GM18499 (cell line): ENCODE measurements at regions not wholly inside any gene's neighbourhood (a gene's known extent, or its start where the extent isn't known, plus 50 kb on each side); places are given as distances from the start of the nearest gene placed in this dataset.
"Not testable (repeated sequence)": the region's sequence is repeated elsewhere in the genome, so short reads cannot be mapped to it uniquely, and the experiment has no call there.

ENCODE experiments used
- ATAC-seq: cut with Tn5 transposase; IDR thresholded peaks from one replicate; pipeline ENCODE4 v1.9.1; 2021; ENCODE audit warnings: moderate number of reproducible peaks; ENCODE audit not compliant: insufficient read depth, unreplicated experiment

- ATAC-seq = not testable (repeated sequence)
Observed at GRCh38 chr1:243074224-243074623, 180.9 kb downstream of the CEP170 start.

GRCh38 chr1:243067056-243067455, 188.0 kb downstream of the CEP170 start:
- ATAC-seq = not testable (repeated sequence)

- ATAC-seq = not testable (repeated sequence)
Observed at GRCh38 chr1:243061965-243062364, 193.1 kb downstream of the CEP170 start.

GRCh38 chr1:243055510-243055909, 199.6 kb downstream of the CEP170 start:
- not testable (repeated sequence) for ATAC-seq

GRCh38 chr1:243055091-243055490, 200.0 kb downstream of the CEP170 start:
- not testable (repeated sequence) for ATAC-seq

GRCh38 chr1:243054681-243055080, 200.4 kb downstream of the CEP170 start:
- ATAC-seq = not testable (repeated sequence)

- not testable (repeated sequence) for ATAC-seq
Observed at GRCh38 chr1:243053048-243053447, 202.0 kb downstream of the CEP170 start.

- not testable (repeated sequence) for ATAC-seq
Observed at GRCh38 chr1:243050613-243051012, 204.5 kb downstream of the CEP170 start.

GRCh38 chr1:243049716-243050115, 205.4 kb downstream of the CEP170 start:
- not testable (repeated sequence) for ATAC-seq

GRCh38 chr1:243021365-243021764, 233.7 kb downstream of the CEP170 start:
- not testable (repeated sequence) for ATAC-seq

- ATAC-seq = not testable (repeated sequence)
Observed at GRCh38 chr1:243019030-243019635, 235.9 kb downstream of the CEP170 start.

- not testable (repeated sequence) for ATAC-seq
Observed at GRCh38 chr1:243010719-243011118, 244.4 kb downstream of the CEP170 start.

- not testable (repeated sequence) for ATAC-seq
Observed at GRCh38 chr1:243001003-243001402, 254.1 kb downstream of the CEP170 start.

- ATAC-seq = not testable (repeated sequence)
Observed at GRCh38 chr1:242992776-242993175, 262.3 kb downstream of the CEP170 start.

GRCh38 chr1:242985096-242985495, 270.0 kb downstream of the CEP170 start:
- not testable (repeated sequence) for ATAC-seq

GRCh38 chr1:242973341-242973740, 281.7 kb downstream of the CEP170 start:
- ATAC-seq = not testable (repeated sequence)

GRCh38 chr1:242966892-242967291, 288.2 kb downstream of the CEP170 start:
- no peak for ATAC-seq

GRCh38 chr1:242959397-242959796, 295.7 kb downstream of the CEP170 start:
- ATAC-seq = not testable (repeated sequence)

GRCh38 chr1:242954945-242955344, 300.1 kb downstream of the CEP170 start:
- ATAC-seq = not testable (repeated sequence)

GRCh38 chr1:242946206-242946605, 308.9 kb downstream of the CEP170 start:
- no peak for ATAC-seq

- not testable (repeated sequence) for ATAC-seq
Observed at GRCh38 chr1:242936725-242937124, 318.4 kb downstream of the CEP170 start.

GRCh38 chr1:242924717-242925116, 330.4 kb downstream of the CEP170 start:
- not testable (repeated sequence) for ATAC-seq
